H1 (cell line): ENCODE measurements at regions not wholly inside any gene's neighbourhood (a gene's known extent, or its start where the extent isn't known, plus 50 kb on each side); places are given as distances from the start of the nearest gene placed in this dataset.
A peak's percentile ranks its signal among the peaks of the same experiment; 100 is the strongest.

Experiments
- CTCF ChIA-PET: fragments of 300-600 bp; sonication (Branson Sonifier 250); formaldehyde crosslinking; loops from one replicate; lab custom pipeline; 2021; ENCODE audit not compliant: partially characterized antibody; lab: Charles Lee
- POLR2A ChIA-PET: fragments of 300-600 bp; sonication (Branson Sonifier 250); formaldehyde crosslinking; loops from one replicate; lab custom pipeline; 2021; ENCODE audit warnings: inconsistent platforms; ENCODE audit not compliant: partially characterized antibody; lab: Charles Lee
- DNase-seq, 2 experiments: peaks; one replicate each; pipeline versions ENCODE4 v3.0.0 to v3.0.0-alpha.2; 2010 to 2022; ENCODE audit warnings: low spot score in 2 of 2, low read depth in 1 of 2, mixed read lengths in 1 of 2
- FAIRE-seq: peaks from 2 replicates; lab custom pipeline; 2011; peaks lifted over from hg19 to GRCh38; lab: Jason Lieb, UNC
- H2AFZ ChIP-seq: 2 replicates; pipeline ENCODE4 v1.8.1; 2012; ENCODE audit warnings: low read length, inconsistent platforms
- H2AK5ac ChIP-seq: 2 replicates; pipeline ENCODE4 v1.6.1; 2013; ENCODE audit warnings: low read depth, low read length
- H2BK120ac ChIP-seq: replicated peaks from 2 replicates; pipeline ENCODE3; 2013; ENCODE audit warnings: low read depth, low read length, inconsistent platforms
- H2BK12ac ChIP-seq: 2 replicates; pipeline ENCODE4 v1.6.1; 2013; ENCODE audit warnings: low read depth, low read length
- H2BK15ac ChIP-seq: 2 replicates; pipeline ENCODE4 v1.6.1; 2013; ENCODE audit warnings: low read length
- H2BK20ac ChIP-seq: 2 replicates; pipeline ENCODE4 v1.6.1; 2013; ENCODE audit warnings: low read length
- H2BK5ac ChIP-seq: 2 replicates; pipeline ENCODE4 v1.6.1; 2013; ENCODE audit warnings: low read depth, low read length
- H3K14ac ChIP-seq: 2 replicates; pipeline ENCODE4 v1.6.1; 2013; ENCODE audit warnings: inconsistent platforms; ENCODE audit not compliant: insufficient read length
- H3K18ac ChIP-seq: 2 replicates; pipeline ENCODE4 v1.6.1; 2013; ENCODE audit warnings: low read length; ENCODE audit errors: extremely low read depth
- H3K23ac ChIP-seq: 2 replicates; pipeline ENCODE4 v1.6.1; 2013; ENCODE audit warnings: inconsistent platforms; ENCODE audit not compliant: insufficient read length
- H3K23me2 ChIP-seq: 2 replicates; pipeline ENCODE4 v1.6.1; 2013; ENCODE audit warnings: low read depth, low read length
- H3K27ac ChIP-seq: 2 replicates; pipeline ENCODE4 v1.6.1; 2011; ENCODE audit warnings: low read depth, low read length, inconsistent platforms
- H3K27me3 ChIP-seq, 4 experiments: replicated peaks in 1 of 4; 1 replicate in 1 of 4; 2 replicates in 3 of 4; pipeline versions ENCODE4 v1.6.1 to v1.8.1; 2011 to 2013; ENCODE audit warnings: low read length in 3 of 4, mild to moderate bottlenecking in 3 of 4, inconsistent platforms in 2 of 4, mixed read lengths in 2 of 4, moderate library complexity in 1 of 4; ENCODE audit not compliant: control insufficient read depth in 3 of 4, insufficient read depth in 3 of 4; ENCODE audit errors: extremely low read depth in 1 of 4
- H3K36me3 ChIP-seq, 4 experiments: 2 replicates each; pipeline versions ENCODE4 v1.6.1 to v1.8.1; 2011 to 2013; ENCODE audit warnings: mild to moderate bottlenecking in 4 of 4, low read length in 3 of 4, moderate library complexity in 2 of 4, control low read depth in 1 of 4, inconsistent platforms in 1 of 4; ENCODE audit not compliant: insufficient read depth in 4 of 4, control insufficient read depth in 2 of 4
- H3K4ac ChIP-seq: replicated peaks from 2 replicates; pipeline ENCODE3; 2013; ENCODE audit warnings: low read length, low read depth, mixed read lengths, inconsistent platforms; ENCODE audit not compliant: insufficient read length
- H3K4me1 ChIP-seq, 4 experiments: replicated peaks in 1 of 4; 1 replicate in 1 of 4; 2 replicates in 3 of 4; pipeline versions ENCODE4 v1.6.1 to v1.8.1; 2011 to 2013; ENCODE audit warnings: low read length in 3 of 4, inconsistent platforms in 2 of 4, mixed read lengths in 1 of 4; ENCODE audit not compliant: insufficient read depth in 4 of 4, control insufficient read depth in 3 of 4
- H3K4me2 ChIP-seq, 2 experiments: 2 replicates each; pipeline versions ENCODE4 v1.6.1 to v1.8.1; 2011 to 2013; ENCODE audit warnings: low read depth in 2 of 2, low read length in 2 of 2, control low read depth in 1 of 2, inconsistent platforms in 1 of 2, mild to moderate bottlenecking in 1 of 2; ENCODE audit not compliant: insufficient read depth in 1 of 2
- H3K4me3 ChIP-seq, 4 experiments: fragments of 200-600, 300-600 bp in 1 of 4; sonication (generic), shearing (Covaris generic), sonication (Bioruptor Twin) in 1 of 4; 2 replicates each; pipeline versions ENCODE4 v1.5.1 to v1.8.1; 2011 to 2016; ENCODE audit warnings: low read length in 4 of 4, low read depth in 3 of 4, control low read depth in 2 of 4, inconsistent platforms in 2 of 4, mild to moderate bottlenecking in 2 of 4, mixed read lengths in 1 of 4, moderate library complexity in 1 of 4; ENCODE audit not compliant: insufficient read depth in 2 of 4; ENCODE audit errors: extremely low read depth in 1 of 4
- H3K56ac ChIP-seq: replicated peaks from 2 replicates; pipeline ENCODE3; 2013; ENCODE audit warnings: low read depth, mild to moderate bottlenecking, mixed read lengths, low read length, inconsistent platforms; ENCODE audit not compliant: insufficient read length
- H3K79me1 ChIP-seq: 2 replicates; pipeline ENCODE4 v1.6.1; 2013; ENCODE audit warnings: low read depth, low read length, control low read depth
- H3K79me2 ChIP-seq, 2 experiments: 2 replicates each; pipeline versions ENCODE4 v1.6.1 to v1.8.1; 2012 to 2013; ENCODE audit warnings: low read length in 2 of 2, mild to moderate bottlenecking in 2 of 2, inconsistent platforms in 1 of 2; ENCODE audit not compliant: insufficient read depth in 2 of 2, control insufficient read depth in 1 of 2
- H3K9ac ChIP-seq, 4 experiments: replicated peaks in 1 of 4; 1 replicate in 1 of 4; 2 replicates in 3 of 4; pipeline versions ENCODE4 v1.6.1 to v1.8.1; 2011 to 2013; ENCODE audit warnings: low read depth in 3 of 4, low read length in 3 of 4, control low read depth in 2 of 4, mild to moderate bottlenecking in 2 of 4, moderate library complexity in 2 of 4, inconsistent platforms in 1 of 4; ENCODE audit errors: extremely low read depth in 1 of 4
- H3K9me3 ChIP-seq, 2 experiments: 2 replicates each; pipeline versions ENCODE4 v1.6.1 to v1.8.1; 2012 to 2013; ENCODE audit warnings: mild to moderate bottlenecking in 2 of 2, moderate library complexity in 2 of 2, control low read depth in 1 of 2, inconsistent platforms in 1 of 2, low read depth in 1 of 2, low read length in 1 of 2, mixed read lengths in 1 of 2; ENCODE audit not compliant: insufficient read depth in 2 of 2
- H4K20me1 ChIP-seq, 2 experiments: replicated peaks in 1 of 2; 2 replicates each; pipeline versions ENCODE3 to v1.8.1; 2011 to 2013; ENCODE audit warnings: inconsistent platforms in 2 of 2, low read length in 2 of 2, mild to moderate bottlenecking in 1 of 2; ENCODE audit not compliant: insufficient read depth in 2 of 2, control insufficient read depth in 1 of 2
- H4K5ac ChIP-seq: 2 replicates; pipeline ENCODE4 v1.6.1; 2013; ENCODE audit warnings: low read length, low read depth, mixed read lengths, inconsistent platforms; ENCODE audit not compliant: insufficient read length
- H4K8ac ChIP-seq: 2 replicates; pipeline ENCODE4 v1.8.0; 2013; ENCODE audit warnings: mild to moderate bottlenecking, moderate library complexity, low read length, inconsistent platforms; ENCODE audit not compliant: insufficient read depth; ENCODE audit errors: extremely low read depth
- H4K91ac ChIP-seq: replicated peaks from 2 replicates; pipeline ENCODE3; 2013; ENCODE audit warnings: low read length, mixed read lengths, inconsistent platforms; ENCODE audit not compliant: insufficient read length
- CTBP2 ChIP-seq: IDR thresholded peaks from 2 replicates; pipeline ENCODE4 v1.7.0; 2011; ENCODE audit warnings: borderline replicate concordance, mild to moderate bottlenecking, moderate library complexity, mixed read lengths, low read length; ENCODE audit not compliant: insufficient read depth, insufficient read length
- RAD21 ChIP-seq, 2 experiments: IDR thresholded peaks in 1 of 2; conservative IDR thresholded peaks in 1 of 2; 2 replicates each; pipeline ENCODE4 v1.6.1; 2011; ENCODE audit warnings: low read depth in 2 of 2, low read length in 2 of 2, improper control_type of control experiment in 1 of 2, inconsistent platforms in 1 of 2, mild to moderate bottlenecking in 1 of 2, moderate library complexity in 1 of 2
- WGBS, 2 experiments: shearing (Covaris generic) in 1 of 2; methylation state at CpG; one replicate each; pipeline versions ENCODE4 v1.1.6 to v1.1.7; 2013 to 2015; ENCODE audit warnings: low lambda C conversion rate in 2 of 2, mixed read lengths in 2 of 2, inconsistent platforms in 1 of 2, low coverage in 1 of 2, missing lambda C conversion rate in 1 of 2; ENCODE audit not compliant: insufficient replicate concordance in 2 of 2, insufficient coverage in 1 of 2, insufficient read length in 1 of 2; ENCODE audit errors: extremely low coverage in 1 of 2, missing lambda C conversion rate in 1 of 2; 5-methylcytosine and 5-hydroxymethylcytosine counted together
- TF ChIP-seq, protein P1 (sequence below), 3 experiments: IDR thresholded peaks; 1 replicate in 2 of 3; 2 replicates in 1 of 3; pipeline versions ENCODE4 v1.5.1 to v1.6.1; 2011; ENCODE audit warnings: low read length in 3 of 3, mild to moderate bottlenecking in 3 of 3, inconsistent platforms in 2 of 3, low read depth in 1 of 3, moderate library complexity in 1 of 3; ENCODE audit not compliant: insufficient read depth in 1 of 3; ENCODE audit errors: control extremely low read depth in 1 of 3

DNA sequence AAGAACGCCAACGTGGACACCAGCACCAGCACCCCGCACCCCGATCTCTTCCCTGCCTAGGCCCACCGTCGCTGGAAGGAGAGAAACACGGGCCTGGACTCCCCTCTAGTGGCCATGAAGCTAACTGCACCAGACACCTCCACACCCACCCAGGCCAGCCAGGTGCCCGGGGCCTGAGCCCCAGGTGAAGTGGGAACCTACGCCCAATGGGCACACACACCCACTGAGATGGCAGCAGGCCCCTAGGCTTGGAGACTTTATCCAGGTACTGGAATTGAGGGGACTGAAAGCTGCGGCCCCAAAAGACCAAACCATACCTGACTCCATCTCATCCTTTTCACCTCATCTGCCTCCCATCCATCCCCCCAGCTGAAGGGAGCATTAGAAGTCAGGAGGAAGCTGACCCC is 81.0 kb downstream of the BUD13 start:
- Histone ChIP-seq H2BK20ac (no peak overlapping the region), H4K20me1 (no peaks in the 10 kb centered on the region), H2BK12ac (no peak overlapping the region), H4K91ac (no peak overlapping the region), H2BK15ac (no peak overlapping the region), H3K27ac (no peak overlapping the region), H3K56ac (no peak overlapping the region), H3K23me2 (peaks cover 5% of the 10 kb centered on the region), H3K14ac (no peak overlapping the region), H3K18ac (no peak overlapping the region), H2BK120ac (no peak overlapping the region), H2BK5ac (0 out of 2 replicates have a peak overlapping the region, but pooled peaks have one; percentile 5), H3K23ac (no peak overlapping the region), H3K4me2 (no peak overlapping the region), H3K36me3 (no peaks in the 10 kb centered on the region), H3K4ac (no peak overlapping the region), H4K8ac (no peak overlapping the region), H3K4me1 (peaks cover 10 to 26% (median 19%) of the 10 kb centered on the region in 4 experiments), H3K9me3 (no peaks in the 10 kb centered on the region), H2AFZ (no peak overlapping the region), H3K27me3 (no peaks in the 10 kb centered on the region; a peak in 1 of 7 replicates), H4K5ac (no peak overlapping the region), H3K79me1 (no peaks in the 10 kb centered on the region), H3K4me3 (no peak overlapping the region), H2AK5ac (no peak overlapping the region), H3K9ac (no peak overlapping the region), H3K79me2 (no peaks in the 10 kb centered on the region)
- peak; percentile 65 for FAIRE-seq
- ChIA-PET POLR2A (interaction anchor here (0.6 kb wide), 1 partner anchor 175 kb away, joined by 3 read pairs; no protein-coding TSS in a partner anchor), CTCF (interaction anchor here (0.7 to 4.1 kb wide), 60 partner anchors 8 to 1073 kb away, joined by 3 to 57 read pairs (median 5); no protein-coding TSS in a partner anchor)
- WGBS, 2 experiments, result 24% methylated on average over 10 of the region's 10 CpGs; no CpG with 5 or more reads in 1 of the 2 experiments
- DNase-seq, result peak in 1 of 2 experiments; percentile 95
- TF ChIP-seq, protein P1, sequence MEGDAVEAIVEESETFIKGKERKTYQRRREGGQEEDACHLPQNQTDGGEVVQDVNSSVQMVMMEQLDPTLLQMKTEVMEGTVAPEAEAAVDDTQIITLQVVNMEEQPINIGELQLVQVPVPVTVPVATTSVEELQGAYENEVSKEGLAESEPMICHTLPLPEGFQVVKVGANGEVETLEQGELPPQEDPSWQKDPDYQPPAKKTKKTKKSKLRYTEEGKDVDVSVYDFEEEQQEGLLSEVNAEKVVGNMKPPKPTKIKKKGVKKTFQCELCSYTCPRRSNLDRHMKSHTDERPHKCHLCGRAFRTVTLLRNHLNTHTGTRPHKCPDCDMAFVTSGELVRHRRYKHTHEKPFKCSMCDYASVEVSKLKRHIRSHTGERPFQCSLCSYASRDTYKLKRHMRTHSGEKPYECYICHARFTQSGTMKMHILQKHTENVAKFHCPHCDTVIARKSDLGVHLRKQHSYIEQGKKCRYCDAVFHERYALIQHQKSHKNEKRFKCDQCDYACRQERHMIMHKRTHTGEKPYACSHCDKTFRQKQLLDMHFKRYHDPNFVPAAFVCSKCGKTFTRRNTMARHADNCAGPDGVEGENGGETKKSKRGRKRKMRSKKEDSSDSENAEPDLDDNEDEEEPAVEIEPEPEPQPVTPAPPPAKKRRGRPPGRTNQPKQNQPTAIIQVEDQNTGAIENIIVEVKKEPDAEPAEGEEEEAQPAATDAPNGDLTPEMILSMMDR (IDR thresholded peaks at IDR 0.05; ENCODE audit: control extremely low read depth in 1 of 3, insufficient read depth in 1 of 3, low read depth in 1 of 3, low read length in 3 of 3), result peak; percentile 93 to 95 (median 93)
- TF ChIP-seq RAD21 (IDR thresholded peaks at IDR 0.05 in 1 of 2, conservative IDR thresholded peaks at IDR 0.05 in 1 of 2; ENCODE audit: low read depth in 2 of 2, low read length in 2 of 2) (peak; percentile 99), CTBP2 (no peak)
